H1 (cell line): ENCODE measurements at regions not wholly inside any gene's neighbourhood (a gene's known extent, or its start where the extent isn't known, plus 50 kb on each side); places are given as distances from the start of the nearest gene placed in this dataset.

Experiments
- CTCF ChIA-PET: fragments of 300-600 bp; sonication (Branson Sonifier 250); formaldehyde crosslinking; loops from one replicate; lab custom pipeline; 2021; ENCODE audit not compliant: partially characterized antibody; lab: Charles Lee
- POLR2A ChIA-PET: fragments of 300-600 bp; sonication (Branson Sonifier 250); formaldehyde crosslinking; loops from one replicate; lab custom pipeline; 2021; ENCODE audit warnings: inconsistent platforms; ENCODE audit not compliant: partially characterized antibody; lab: Charles Lee
- DNase-seq, 2 experiments: peaks; one replicate each; pipeline versions ENCODE4 v3.0.0 to v3.0.0-alpha.2; 2010 to 2022; ENCODE audit warnings: low spot score in 2 of 2, low read depth in 1 of 2, mixed read lengths in 1 of 2
- FAIRE-seq: peaks from 2 replicates; lab custom pipeline; 2011; peaks lifted over from hg19 to GRCh38; lab: Jason Lieb, UNC
- H2AFZ ChIP-seq: 2 replicates; pipeline ENCODE4 v1.8.1; 2012; ENCODE audit warnings: low read length, inconsistent platforms
- H2AK5ac ChIP-seq: 2 replicates; pipeline ENCODE4 v1.6.1; 2013; ENCODE audit warnings: low read depth, low read length
- H2BK120ac ChIP-seq: replicated peaks from 2 replicates; pipeline ENCODE3; 2013; ENCODE audit warnings: low read depth, low read length, inconsistent platforms
- H2BK12ac ChIP-seq: 2 replicates; pipeline ENCODE4 v1.6.1; 2013; ENCODE audit warnings: low read depth, low read length
- H2BK15ac ChIP-seq: 2 replicates; pipeline ENCODE4 v1.6.1; 2013; ENCODE audit warnings: low read length
- H2BK20ac ChIP-seq: 2 replicates; pipeline ENCODE4 v1.6.1; 2013; ENCODE audit warnings: low read length
- H2BK5ac ChIP-seq: 2 replicates; pipeline ENCODE4 v1.6.1; 2013; ENCODE audit warnings: low read depth, low read length
- H3K14ac ChIP-seq: 2 replicates; pipeline ENCODE4 v1.6.1; 2013; ENCODE audit warnings: inconsistent platforms; ENCODE audit not compliant: insufficient read length
- H3K18ac ChIP-seq: 2 replicates; pipeline ENCODE4 v1.6.1; 2013; ENCODE audit warnings: low read length; ENCODE audit errors: extremely low read depth
- H3K23ac ChIP-seq: 2 replicates; pipeline ENCODE4 v1.6.1; 2013; ENCODE audit warnings: inconsistent platforms; ENCODE audit not compliant: insufficient read length
- H3K23me2 ChIP-seq: 2 replicates; pipeline ENCODE4 v1.6.1; 2013; ENCODE audit warnings: low read depth, low read length
- H3K27ac ChIP-seq: 2 replicates; pipeline ENCODE4 v1.6.1; 2011; ENCODE audit warnings: low read depth, low read length, inconsistent platforms
- H3K27me3 ChIP-seq, 4 experiments: replicated peaks in 1 of 4; 1 replicate in 1 of 4; 2 replicates in 3 of 4; pipeline versions ENCODE4 v1.6.1 to v1.8.1; 2011 to 2013; ENCODE audit warnings: low read length in 3 of 4, mild to moderate bottlenecking in 3 of 4, inconsistent platforms in 2 of 4, mixed read lengths in 2 of 4, moderate library complexity in 1 of 4; ENCODE audit not compliant: control insufficient read depth in 3 of 4, insufficient read depth in 3 of 4; ENCODE audit errors: extremely low read depth in 1 of 4
- H3K36me3 ChIP-seq, 4 experiments: 2 replicates each; pipeline versions ENCODE4 v1.6.1 to v1.8.1; 2011 to 2013; ENCODE audit warnings: mild to moderate bottlenecking in 4 of 4, low read length in 3 of 4, moderate library complexity in 2 of 4, control low read depth in 1 of 4, inconsistent platforms in 1 of 4; ENCODE audit not compliant: insufficient read depth in 4 of 4, control insufficient read depth in 2 of 4
- H3K4ac ChIP-seq: replicated peaks from 2 replicates; pipeline ENCODE3; 2013; ENCODE audit warnings: low read length, low read depth, mixed read lengths, inconsistent platforms; ENCODE audit not compliant: insufficient read length
- H3K4me1 ChIP-seq, 4 experiments: replicated peaks in 1 of 4; 1 replicate in 1 of 4; 2 replicates in 3 of 4; pipeline versions ENCODE4 v1.6.1 to v1.8.1; 2011 to 2013; ENCODE audit warnings: low read length in 3 of 4, inconsistent platforms in 2 of 4, mixed read lengths in 1 of 4; ENCODE audit not compliant: insufficient read depth in 4 of 4, control insufficient read depth in 3 of 4
- H3K4me2 ChIP-seq, 2 experiments: 2 replicates each; pipeline versions ENCODE4 v1.6.1 to v1.8.1; 2011 to 2013; ENCODE audit warnings: low read depth in 2 of 2, low read length in 2 of 2, control low read depth in 1 of 2, inconsistent platforms in 1 of 2, mild to moderate bottlenecking in 1 of 2; ENCODE audit not compliant: insufficient read depth in 1 of 2
- H3K4me3 ChIP-seq, 4 experiments: fragments of 200-600, 300-600 bp in 1 of 4; sonication (generic), shearing (Covaris generic), sonication (Bioruptor Twin) in 1 of 4; 2 replicates each; pipeline versions ENCODE4 v1.5.1 to v1.8.1; 2011 to 2016; ENCODE audit warnings: low read length in 4 of 4, low read depth in 3 of 4, control low read depth in 2 of 4, inconsistent platforms in 2 of 4, mild to moderate bottlenecking in 2 of 4, mixed read lengths in 1 of 4, moderate library complexity in 1 of 4; ENCODE audit not compliant: insufficient read depth in 2 of 4; ENCODE audit errors: extremely low read depth in 1 of 4
- H3K56ac ChIP-seq: replicated peaks from 2 replicates; pipeline ENCODE3; 2013; ENCODE audit warnings: low read depth, mild to moderate bottlenecking, mixed read lengths, low read length, inconsistent platforms; ENCODE audit not compliant: insufficient read length
- H3K79me1 ChIP-seq: 2 replicates; pipeline ENCODE4 v1.6.1; 2013; ENCODE audit warnings: low read depth, low read length, control low read depth
- H3K79me2 ChIP-seq, 2 experiments: 2 replicates each; pipeline versions ENCODE4 v1.6.1 to v1.8.1; 2012 to 2013; ENCODE audit warnings: low read length in 2 of 2, mild to moderate bottlenecking in 2 of 2, inconsistent platforms in 1 of 2; ENCODE audit not compliant: insufficient read depth in 2 of 2, control insufficient read depth in 1 of 2
- H3K9ac ChIP-seq, 4 experiments: replicated peaks in 1 of 4; 1 replicate in 1 of 4; 2 replicates in 3 of 4; pipeline versions ENCODE4 v1.6.1 to v1.8.1; 2011 to 2013; ENCODE audit warnings: low read depth in 3 of 4, low read length in 3 of 4, control low read depth in 2 of 4, mild to moderate bottlenecking in 2 of 4, moderate library complexity in 2 of 4, inconsistent platforms in 1 of 4; ENCODE audit errors: extremely low read depth in 1 of 4
- H3K9me3 ChIP-seq, 2 experiments: 2 replicates each; pipeline versions ENCODE4 v1.6.1 to v1.8.1; 2012 to 2013; ENCODE audit warnings: mild to moderate bottlenecking in 2 of 2, moderate library complexity in 2 of 2, control low read depth in 1 of 2, inconsistent platforms in 1 of 2, low read depth in 1 of 2, low read length in 1 of 2, mixed read lengths in 1 of 2; ENCODE audit not compliant: insufficient read depth in 2 of 2
- H4K20me1 ChIP-seq, 2 experiments: replicated peaks in 1 of 2; 2 replicates each; pipeline versions ENCODE3 to v1.8.1; 2011 to 2013; ENCODE audit warnings: inconsistent platforms in 2 of 2, low read length in 2 of 2, mild to moderate bottlenecking in 1 of 2; ENCODE audit not compliant: insufficient read depth in 2 of 2, control insufficient read depth in 1 of 2
- H4K5ac ChIP-seq: 2 replicates; pipeline ENCODE4 v1.6.1; 2013; ENCODE audit warnings: low read length, low read depth, mixed read lengths, inconsistent platforms; ENCODE audit not compliant: insufficient read length
- H4K8ac ChIP-seq: 2 replicates; pipeline ENCODE4 v1.8.0; 2013; ENCODE audit warnings: mild to moderate bottlenecking, moderate library complexity, low read length, inconsistent platforms; ENCODE audit not compliant: insufficient read depth; ENCODE audit errors: extremely low read depth
- H4K91ac ChIP-seq: replicated peaks from 2 replicates; pipeline ENCODE3; 2013; ENCODE audit warnings: low read length, mixed read lengths, inconsistent platforms; ENCODE audit not compliant: insufficient read length
- BACH1 ChIP-seq: IDR thresholded peaks from 2 replicates; pipeline ENCODE4 v1.6.1; 2012; ENCODE audit warnings: low read length, improper control_type of control experiment
- BRCA1 ChIP-seq: IDR thresholded peaks from 2 replicates; pipeline ENCODE4 v1.6.1; 2012; ENCODE audit warnings: low read depth, low read length, improper control_type of control experiment
- CREB1 ChIP-seq: IDR thresholded peaks from 2 replicates; pipeline ENCODE4 v1.6.1; 2012; ENCODE audit warnings: inconsistent platforms
- EGR1 ChIP-seq: IDR thresholded peaks from 2 replicates; pipeline ENCODE4 v1.6.1; 2011; ENCODE audit warnings: low read depth, low read length, borderline replicate concordance
- FOSL1 ChIP-seq: IDR thresholded peaks from 2 replicates; pipeline ENCODE4 v1.6.1; 2011; ENCODE audit warnings: mild to moderate bottlenecking, low read depth, low read length, moderate library complexity; ENCODE audit not compliant: insufficient read depth
- HDAC2 ChIP-seq, 2 experiments: fragments of 300-600 bp in 1 of 2; sonication (generic) in 1 of 2; IDR thresholded peaks; 2 replicates each; pipeline ENCODE4 v1.6.1; 2011 to 2012; ENCODE audit warnings: low read depth in 2 of 2, low read length in 2 of 2, mild to moderate bottlenecking in 2 of 2, moderate library complexity in 2 of 2, borderline replicate concordance in 1 of 2, inconsistent platforms in 1 of 2
- JUND ChIP-seq: IDR thresholded peaks from 2 replicates; pipeline ENCODE4 v1.6.1; 2011; ENCODE audit warnings: mild to moderate bottlenecking, improper control_type of control experiment, low read length
- MAFK ChIP-seq: IDR thresholded peaks from 2 replicates; pipeline ENCODE4 v1.6.1; 2012; ENCODE audit warnings: low read depth, mild to moderate bottlenecking, improper control_type of control experiment, low read length
- TCF12 ChIP-seq: IDR thresholded peaks from 2 replicates; pipeline ENCODE4 v1.6.1; 2011; ENCODE audit warnings: low read depth, mild to moderate bottlenecking, low read length
- YY1 ChIP-seq: IDR thresholded peaks from 2 replicates; pipeline ENCODE4 v1.6.1; 2011; ENCODE audit warnings: low read depth, mild to moderate bottlenecking, low read length
- WGBS, 2 experiments: shearing (Covaris generic) in 1 of 2; methylation state at CpG; one replicate each; pipeline versions ENCODE4 v1.1.6 to v1.1.7; 2013 to 2015; ENCODE audit warnings: low lambda C conversion rate in 2 of 2, mixed read lengths in 2 of 2, inconsistent platforms in 1 of 2, low coverage in 1 of 2, missing lambda C conversion rate in 1 of 2; ENCODE audit not compliant: insufficient replicate concordance in 2 of 2, insufficient coverage in 1 of 2, insufficient read length in 1 of 2; ENCODE audit errors: extremely low coverage in 1 of 2, missing lambda C conversion rate in 1 of 2; 5-methylcytosine and 5-hydroxymethylcytosine counted together
- TF ChIP-seq, protein P1 (sequence below): IDR thresholded peaks from 2 replicates; pipeline ENCODE4 v1.6.1; 2011; ENCODE audit warnings: low read length, improper control_type of control experiment
- TF ChIP-seq, protein P2 (sequence below), 3 experiments: IDR thresholded peaks; 1 replicate in 2 of 3; 2 replicates in 1 of 3; pipeline versions ENCODE4 v1.5.1 to v1.6.1; 2011; ENCODE audit warnings: low read length in 3 of 3, mild to moderate bottlenecking in 3 of 3, inconsistent platforms in 2 of 3, low read depth in 1 of 3, moderate library complexity in 1 of 3; ENCODE audit not compliant: insufficient read depth in 1 of 3; ENCODE audit errors: control extremely low read depth in 1 of 3

GRCh38 chr3:144182501-144182900 lies 210.9 kb downstream of the DIPK2A start:
- Histone ChIP-seq H3K79me2 (no peaks in the 10 kb centered on the region), H2BK12ac (no peak overlapping the region), H3K27me3 (no peaks in the 10 kb centered on the region), H3K36me3 (no peaks in the 10 kb centered on the region), H2AK5ac (no peak overlapping the region), H2BK15ac (no peak overlapping the region), H3K18ac (no peak overlapping the region), H3K23me2 (no peaks in the 10 kb centered on the region; the same call in 1 of the 2 replicates), H3K23ac (no peak overlapping the region), H3K9ac (no peak overlapping the region), H4K91ac (no peak overlapping the region), H4K20me1 (no peaks in the 10 kb centered on the region), H3K4me3 (no peak overlapping the region), H4K5ac (no peak overlapping the region), H3K27ac (no peak overlapping the region), H3K9me3 (no peaks in the 10 kb centered on the region), H2BK120ac (no peak overlapping the region), H3K14ac (no peak overlapping the region), H4K8ac (no peak overlapping the region), H3K79me1 (no peaks in the 10 kb centered on the region), H2AFZ (no peak overlapping the region), H2BK20ac (no peak overlapping the region), H3K4me2 (no peak overlapping the region), H2BK5ac (no peak overlapping the region), H3K4ac (no peak overlapping the region), H3K4me1 (no peaks in the 10 kb centered on the region), H3K56ac (no peak overlapping the region)
- POLR2A ChIA-PET = no interaction called here
- DNase-seq (no peak), FAIRE-seq (no peak)
- CTCF ChIA-PET = no interaction called here
- 80% methylated on average over 1 of the region's 1 CpG; no CpG with 5 or more reads in 1 of the 2 experiments for WGBS, 2 experiments
- TF ChIP-seq, protein P1, sequence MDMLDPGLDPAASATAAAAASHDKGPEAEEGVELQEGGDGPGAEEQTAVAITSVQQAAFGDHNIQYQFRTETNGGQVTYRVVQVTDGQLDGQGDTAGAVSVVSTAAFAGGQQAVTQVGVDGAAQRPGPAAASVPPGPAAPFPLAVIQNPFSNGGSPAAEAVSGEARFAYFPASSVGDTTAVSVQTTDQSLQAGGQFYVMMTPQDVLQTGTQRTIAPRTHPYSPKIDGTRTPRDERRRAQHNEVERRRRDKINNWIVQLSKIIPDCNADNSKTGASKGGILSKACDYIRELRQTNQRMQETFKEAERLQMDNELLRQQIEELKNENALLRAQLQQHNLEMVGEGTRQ = no peak
- TF ChIP-seq, protein P2, sequence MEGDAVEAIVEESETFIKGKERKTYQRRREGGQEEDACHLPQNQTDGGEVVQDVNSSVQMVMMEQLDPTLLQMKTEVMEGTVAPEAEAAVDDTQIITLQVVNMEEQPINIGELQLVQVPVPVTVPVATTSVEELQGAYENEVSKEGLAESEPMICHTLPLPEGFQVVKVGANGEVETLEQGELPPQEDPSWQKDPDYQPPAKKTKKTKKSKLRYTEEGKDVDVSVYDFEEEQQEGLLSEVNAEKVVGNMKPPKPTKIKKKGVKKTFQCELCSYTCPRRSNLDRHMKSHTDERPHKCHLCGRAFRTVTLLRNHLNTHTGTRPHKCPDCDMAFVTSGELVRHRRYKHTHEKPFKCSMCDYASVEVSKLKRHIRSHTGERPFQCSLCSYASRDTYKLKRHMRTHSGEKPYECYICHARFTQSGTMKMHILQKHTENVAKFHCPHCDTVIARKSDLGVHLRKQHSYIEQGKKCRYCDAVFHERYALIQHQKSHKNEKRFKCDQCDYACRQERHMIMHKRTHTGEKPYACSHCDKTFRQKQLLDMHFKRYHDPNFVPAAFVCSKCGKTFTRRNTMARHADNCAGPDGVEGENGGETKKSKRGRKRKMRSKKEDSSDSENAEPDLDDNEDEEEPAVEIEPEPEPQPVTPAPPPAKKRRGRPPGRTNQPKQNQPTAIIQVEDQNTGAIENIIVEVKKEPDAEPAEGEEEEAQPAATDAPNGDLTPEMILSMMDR (IDR thresholded peaks at IDR 0.05; ENCODE audit: control extremely low read depth in 1 of 3, insufficient read depth in 1 of 3, low read depth in 1 of 3, low read length in 3 of 3) = no peak
- TF ChIP-seq JUND (no peak), TCF12 (no peak), CREB1 (no peak), BRCA1 (no peak), YY1 (no peak), MAFK (no peak), HDAC2 (IDR thresholded peaks at IDR 0.05; ENCODE audit: borderline replicate concordance in 1 of 2, low read depth in 2 of 2, low read length in 2 of 2) (no peak), FOSL1 (no peak), EGR1 (no peak), BACH1 (no peak)
